Activated CD8-positive, alpha-beta memory T cell treated with anti-CD3 and anti-CD28 coated beads, Interleukin-2, amount 10 ng/mL, durations not matched to agents 7 days and 5 days (primary cell): ENCODE measurements at regions not wholly inside any gene's neighbourhood (a gene's known extent, or its start where the extent isn't known, plus 50 kb on each side); places are given as distances from the start of the nearest gene placed in this dataset.

Source experiments
- ATAC-seq: fragments of 150-1000 bp; cut with Tn5 transposase; one replicate; pipeline ENCODE4 v1.10.0; 2021; ENCODE audit warnings: moderate library complexity
- CTCF ChIA-PET: fragments of 350-600 bp; sonication (Branson Sonifier 250); formaldehyde crosslinking; loops from one replicate; lab custom pipeline; 2021; ENCODE audit warnings: antibody characterized with exemption; lab: Charles Lee
- DNase-seq: peaks from one replicate; pipeline ENCODE4 v3.0.0-alpha.2; 2020
- H3K27ac Mint-ChIP-seq: one replicate; pipeline ENCODE4 v1.8.0; 2021; ENCODE audit warnings: mild to moderate bottlenecking, mixed read lengths
- H3K27me3 Mint-ChIP-seq: one replicate; pipeline ENCODE4 v1.8.0; 2021; ENCODE audit warnings: mixed read lengths
- H3K36me3 Mint-ChIP-seq: one replicate; pipeline ENCODE4 v1.8.0; 2021; ENCODE audit warnings: mild to moderate bottlenecking, mixed read lengths
- H3K4me1 Mint-ChIP-seq: one replicate; pipeline ENCODE4 v1.8.0; 2021; ENCODE audit warnings: mixed read lengths
- H3K4me3 Mint-ChIP-seq: one replicate; pipeline ENCODE4 v1.8.0; 2021; ENCODE audit warnings: mild to moderate bottlenecking, moderate library complexity, mixed read lengths
- H3K9me3 Mint-ChIP-seq: one replicate; pipeline ENCODE4 v1.8.0; 2022; ENCODE audit warnings: low read depth, mixed read lengths

DNA sequence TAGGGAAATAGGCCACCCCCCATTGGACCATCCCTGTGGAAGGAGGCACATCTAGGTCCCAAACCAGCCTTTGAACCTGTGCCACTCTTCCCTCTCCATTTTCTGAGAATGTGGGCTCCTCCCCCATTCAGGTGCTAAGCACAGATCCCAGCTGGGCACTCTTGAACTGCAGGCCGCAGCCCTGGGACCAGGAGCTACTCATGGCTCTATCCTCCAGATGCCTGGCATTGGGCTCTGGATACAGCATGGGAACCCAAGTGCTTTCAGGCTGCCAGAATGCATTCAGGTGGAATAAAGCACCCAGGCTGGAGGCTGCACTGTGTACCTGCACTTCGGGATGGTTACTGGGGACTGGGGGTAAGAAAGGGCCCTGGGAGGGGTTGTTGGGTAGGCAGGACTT lies 1372.3 kb upstream of the SPRY2 start:
- H3K36me3 Mint-ChIP-seq: no peaks in the 10 kb centered on the region
- no peak overlapping the region for H3K27ac Mint-ChIP-seq
- no peak for ATAC-seq
- no peak for DNase-seq
- CTCF ChIA-PET: no interaction called here
- no peaks in the 10 kb centered on the region for H3K27me3 Mint-ChIP-seq
- peaks cover 16% of the 10 kb centered on the region for H3K9me3 Mint-ChIP-seq
- H3K4me3 Mint-ChIP-seq: no peak overlapping the region
- H3K4me1 Mint-ChIP-seq: no peaks in the 10 kb centered on the region

DNA sequence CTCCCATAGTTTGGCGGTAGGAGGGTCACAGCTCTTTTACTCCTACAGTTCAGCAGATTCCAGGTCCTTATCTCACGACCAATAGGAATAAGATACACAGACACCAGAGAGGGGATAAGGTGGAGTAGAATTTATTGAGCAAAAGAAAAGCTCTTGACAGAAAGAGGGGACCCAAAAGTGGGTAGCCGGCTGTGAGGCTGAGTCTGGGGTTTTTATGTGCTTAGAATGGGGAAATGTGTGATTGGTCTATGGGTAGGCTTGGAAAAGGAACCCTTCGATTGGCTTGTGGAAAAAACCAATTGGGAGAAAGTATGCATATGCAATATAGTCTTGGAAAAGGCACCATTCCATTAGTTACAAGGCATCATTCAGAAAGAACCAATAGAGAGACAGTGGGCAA lies 1356.9 kb upstream of the SPRY2 start:
- ATAC-seq: no peak
- no peak overlapping the region for H3K4me3 Mint-ChIP-seq
- CTCF ChIA-PET: no interaction called here
- H3K4me1 Mint-ChIP-seq: no peaks in the 10 kb centered on the region
- H3K27ac Mint-ChIP-seq: no peak overlapping the region
- no peaks in the 10 kb centered on the region for H3K36me3 Mint-ChIP-seq
- peaks cover 15% of the 10 kb centered on the region for H3K9me3 Mint-ChIP-seq
- no peaks in the 10 kb centered on the region for H3K27me3 Mint-ChIP-seq
- no peak for DNase-seq

GRCh38 chr13:81686877-81687276 lies 1346.0 kb upstream of the SPRY2 start:
- no peak overlapping the region for H3K27ac Mint-ChIP-seq
- ATAC-seq (no peak), DNase-seq (no peak)
- H3K4me1 Mint-ChIP-seq: no peaks in the 10 kb centered on the region
- no peak overlapping the region for H3K4me3 Mint-ChIP-seq
- H3K27me3 Mint-ChIP-seq: no peaks in the 10 kb centered on the region
- no peaks in the 10 kb centered on the region for H3K36me3 Mint-ChIP-seq
- CTCF ChIA-PET: no interaction called here
- peaks cover 8% of the 10 kb centered on the region for H3K9me3 Mint-ChIP-seq

DNA sequence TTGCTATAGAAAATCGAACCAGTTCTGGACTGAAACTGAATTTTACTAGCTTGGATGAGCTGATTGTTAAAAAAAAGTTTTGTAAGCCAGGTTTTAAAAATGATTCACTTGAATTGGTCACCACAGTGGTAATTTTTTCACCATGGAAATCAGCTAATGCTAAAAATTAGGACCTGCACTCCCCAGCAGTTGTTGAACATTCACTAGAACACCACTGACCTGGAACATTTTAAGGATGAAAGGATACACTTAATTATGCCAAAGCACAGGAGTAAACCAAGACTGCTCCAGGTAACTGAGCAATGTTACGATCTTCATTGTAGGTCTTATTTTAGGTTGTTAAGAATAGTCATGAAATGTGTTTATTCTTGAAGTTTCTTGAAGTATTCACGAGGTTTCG lies 1342.6 kb upstream of the SPRY2 start:
- Mint-ChIP-seq H3K36me3 (no peaks in the 10 kb centered on the region), H3K4me3 (no peak overlapping the region), H3K4me1 (no peaks in the 10 kb centered on the region), H3K27ac (no peak overlapping the region), H3K9me3 (peaks cover 5% of the 10 kb centered on the region), H3K27me3 (no peaks in the 10 kb centered on the region)
- ATAC-seq: no peak
- DNase-seq: no peak
- CTCF ChIA-PET: no interaction called here

DNA sequence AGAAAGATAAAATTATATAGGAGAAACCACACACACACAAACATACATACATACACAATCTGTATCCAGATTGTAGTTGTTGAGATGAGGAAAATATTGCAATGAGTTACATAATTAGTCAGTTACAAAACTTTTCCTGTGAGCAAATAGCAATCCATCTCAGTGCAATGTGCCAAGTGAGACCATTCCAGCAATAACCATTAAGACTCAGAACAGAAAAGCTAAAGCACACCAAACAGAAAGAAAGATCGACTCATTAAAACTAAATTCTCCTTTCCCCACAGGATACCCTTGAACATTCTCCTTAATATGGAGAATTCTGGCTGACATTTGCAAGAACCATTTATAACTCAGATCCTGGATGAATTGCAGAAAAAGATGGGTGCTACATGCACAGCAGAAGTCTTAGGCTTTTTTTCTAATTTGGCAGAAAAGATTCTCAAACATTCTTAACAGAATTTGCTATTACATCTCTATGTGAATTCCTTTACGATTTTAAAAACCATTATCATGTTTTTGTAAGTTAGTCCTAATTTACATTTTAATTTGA lies 1341.2 kb upstream of the SPRY2 start:
- Mint-ChIP-seq H3K4me1 (no peaks in the 10 kb centered on the region), H3K27ac (no peak overlapping the region), H3K4me3 (no peak overlapping the region), H3K36me3 (no peaks in the 10 kb centered on the region), H3K9me3 (peaks cover 4% of the 10 kb centered on the region), H3K27me3 (no peaks in the 10 kb centered on the region)
- ATAC-seq: no peak
- CTCF ChIA-PET: no interaction called here
- DNase-seq: no peak

GRCh38 chr13:81677857-81678256 lies 1336.9 kb upstream of the SPRY2 start:
- Mint-ChIP-seq H3K36me3 (no peaks in the 10 kb centered on the region), H3K27me3 (no peaks in the 10 kb centered on the region), H3K4me3 (no peak overlapping the region), H3K4me1 (no peaks in the 10 kb centered on the region), H3K27ac (no peak overlapping the region), H3K9me3 (peaks cover 2% of the 10 kb centered on the region)
- ATAC-seq (no peak), DNase-seq (no peak)
- CTCF ChIA-PET: no interaction called here

- Mint-ChIP-seq H3K4me3 (no peak overlapping the region), H3K4me1 (no peaks in the 10 kb centered on the region), H3K36me3 (no peaks in the 10 kb centered on the region), H3K27me3 (no peaks in the 10 kb centered on the region), H3K27ac (no peak overlapping the region), H3K9me3 (peaks cover 2% of the 10 kb centered on the region)
- CTCF ChIA-PET: no interaction called here
- no peak for DNase-seq
- no peak for ATAC-seq
Observed at GRCh38 chr13:81676008-81676407, 1335.1 kb upstream of the SPRY2 start.

- no peaks in the 10 kb centered on the region for H3K27me3 Mint-ChIP-seq
- no peak overlapping the region for H3K4me3 Mint-ChIP-seq
- CTCF ChIA-PET: no interaction called here
- ATAC-seq (no peak), DNase-seq (no peak)
- no peak overlapping the region for H3K27ac Mint-ChIP-seq
- no peaks in the 10 kb centered on the region for H3K36me3 Mint-ChIP-seq
- H3K4me1 Mint-ChIP-seq: no peaks in the 10 kb centered on the region
- peaks cover 2% of the 10 kb centered on the region for H3K9me3 Mint-ChIP-seq
Observed at GRCh38 chr13:81671064-81671463, 1330.1 kb upstream of the SPRY2 start.

- no peak for ATAC-seq
- H3K36me3 Mint-ChIP-seq: no peaks in the 10 kb centered on the region
Observed at GRCh38 chr13:81670048-81670447, 1329.1 kb upstream of the SPRY2 start.

DNA sequence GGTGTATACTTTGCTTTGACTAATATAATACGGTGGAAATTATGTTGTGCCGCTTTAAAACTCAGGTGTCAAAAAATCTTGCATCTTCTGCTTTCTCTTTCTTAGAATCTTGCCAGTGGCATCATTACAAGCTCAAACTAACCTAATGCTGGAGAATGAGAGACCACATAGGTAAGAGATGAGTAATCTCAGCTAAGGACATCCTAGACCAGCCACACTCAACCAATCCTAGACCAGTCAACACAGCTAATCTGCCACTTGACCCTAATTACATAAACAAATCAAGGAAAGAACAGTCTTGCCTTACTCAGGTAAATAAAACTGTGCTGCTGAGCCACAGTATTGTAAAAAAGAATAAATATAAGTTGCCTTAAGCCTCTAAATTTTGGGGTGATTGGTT lies 1323.9 kb upstream of the SPRY2 start:
- no peaks in the 10 kb centered on the region for H3K27me3 Mint-ChIP-seq
- DNase-seq (no peak), ATAC-seq (no peak)
- CTCF ChIA-PET: no interaction called here
- no peak overlapping the region for H3K4me3 Mint-ChIP-seq
- H3K36me3 Mint-ChIP-seq: no peaks in the 10 kb centered on the region
- H3K9me3 Mint-ChIP-seq: peaks cover 7% of the 10 kb centered on the region
- no peaks in the 10 kb centered on the region for H3K4me1 Mint-ChIP-seq
- H3K27ac Mint-ChIP-seq: no peak overlapping the region

More at GRCh38 chr13:81670048-81670447, 1329.1 kb upstream of the SPRY2 start:
- Mint-ChIP-seq H3K27me3 (no peaks in the 10 kb centered on the region), H3K4me1 (no peaks in the 10 kb centered on the region), H3K27ac (no peak overlapping the region), H3K4me3 (no peak overlapping the region), H3K9me3 (peaks cover 2% of the 10 kb centered on the region)
- CTCF ChIA-PET: no interaction called here
- no peak for DNase-seq

DNA sequence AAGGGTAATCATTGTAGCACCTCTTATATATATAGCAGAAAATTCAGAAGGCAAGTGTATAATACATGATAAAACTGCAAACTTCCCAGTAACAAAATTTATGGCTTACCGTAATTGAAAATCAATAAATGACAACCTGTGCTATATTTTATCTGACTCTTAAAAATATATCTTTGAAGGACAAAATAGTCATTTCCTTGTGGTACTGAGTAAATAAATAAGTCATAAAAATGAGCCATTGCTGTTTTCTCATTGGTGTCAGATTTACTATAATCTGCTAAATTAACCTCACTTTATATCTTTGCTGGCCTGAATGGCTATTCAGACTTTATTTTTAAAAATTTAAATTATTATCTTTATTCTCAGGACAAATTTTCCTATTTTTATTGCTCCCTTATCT lies 1319.1 kb upstream of the SPRY2 start:
- ATAC-seq (no peak), DNase-seq (no peak)
- H3K27ac Mint-ChIP-seq: no peak overlapping the region
- CTCF ChIA-PET: no interaction called here
- peaks cover 9% of the 10 kb centered on the region for H3K9me3 Mint-ChIP-seq
- H3K4me3 Mint-ChIP-seq: no peak overlapping the region
- H3K4me1 Mint-ChIP-seq: no peaks in the 10 kb centered on the region
- H3K36me3 Mint-ChIP-seq: no peaks in the 10 kb centered on the region
- no peaks in the 10 kb centered on the region for H3K27me3 Mint-ChIP-seq

DNA sequence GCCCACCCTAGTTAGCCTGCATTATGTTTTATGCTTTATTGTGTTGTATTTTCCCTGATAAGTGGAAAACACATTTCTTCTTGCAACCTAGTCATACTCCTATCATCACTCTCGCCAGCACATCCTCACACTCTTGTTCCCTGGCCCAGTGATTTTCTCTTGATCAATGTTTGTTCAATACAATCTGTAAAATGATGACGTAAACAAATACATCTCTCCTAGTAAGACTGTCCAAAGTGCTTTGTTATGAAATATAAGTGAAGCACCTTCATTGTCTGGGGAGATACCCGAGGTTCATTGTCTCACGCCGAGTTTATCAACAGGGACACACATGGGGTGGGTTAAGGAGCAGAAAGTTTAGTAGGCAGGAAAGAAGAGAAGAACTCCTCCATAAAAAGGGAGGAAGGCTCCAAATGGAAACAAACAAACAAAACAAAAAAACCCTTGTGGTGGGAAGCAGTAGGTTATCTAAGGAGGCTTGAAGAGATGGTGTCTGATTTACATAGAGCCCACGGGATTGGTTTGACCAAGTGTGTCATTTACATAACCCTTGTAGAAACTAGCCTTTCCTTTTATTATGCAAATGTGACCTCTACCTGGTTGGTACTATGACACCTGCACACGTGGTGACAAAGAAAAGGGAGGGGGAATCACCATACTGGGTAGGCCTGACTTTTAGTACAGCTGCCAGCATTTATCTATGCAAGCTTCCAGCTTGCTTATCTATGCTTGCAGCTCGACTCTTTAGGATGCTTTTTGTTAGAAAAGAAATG lies 1317.9 kb upstream of the SPRY2 start:
- CTCF ChIA-PET: no interaction called here

DNA sequence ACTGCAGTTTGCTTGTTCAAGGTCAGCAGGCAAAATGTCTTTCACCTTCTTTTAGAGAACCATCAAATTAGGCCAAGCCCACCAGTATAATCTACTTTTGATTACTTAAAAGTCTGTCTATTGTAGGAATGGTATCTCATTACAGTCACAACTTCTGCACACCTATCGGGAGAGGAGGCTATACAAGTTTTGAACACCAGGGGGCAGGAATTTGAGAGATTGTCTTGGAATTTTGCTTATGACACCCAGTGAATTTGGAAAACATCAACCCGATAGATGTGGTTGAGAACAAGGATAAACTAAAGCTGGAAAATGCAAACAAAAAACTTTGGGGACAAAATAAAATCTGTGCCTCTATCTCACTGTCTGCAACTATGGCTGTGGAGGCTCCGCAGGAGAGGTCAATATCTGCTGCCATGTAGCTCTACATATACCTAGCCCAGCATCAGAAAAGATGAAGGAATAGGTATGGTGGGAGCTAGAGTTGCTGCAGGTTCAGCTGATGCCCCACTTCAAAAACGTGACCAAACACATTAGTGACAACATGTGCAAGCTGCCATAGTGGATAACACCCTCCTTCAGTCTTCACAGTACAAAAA lies 1299.2 kb upstream of the SPRY2 start:
- Mint-ChIP-seq H3K4me3 (no peak overlapping the region), H3K27me3 (no peaks in the 10 kb centered on the region), H3K9me3 (peaks cover 8% of the 10 kb centered on the region), H3K27ac (no peak overlapping the region), H3K4me1 (no peaks in the 10 kb centered on the region), H3K36me3 (no peaks in the 10 kb centered on the region)
- no peak for ATAC-seq
- CTCF ChIA-PET: no interaction called here
- no peak for DNase-seq

More for the DNA sequence above, 1317.9 kb upstream of the SPRY2 start:
- Mint-ChIP-seq H3K4me1 (no peaks in the 10 kb centered on the region), H3K36me3 (no peaks in the 10 kb centered on the region), H3K9me3 (peaks cover 9% of the 10 kb centered on the region), H3K27me3 (no peaks in the 10 kb centered on the region), H3K27ac (no peak overlapping the region), H3K4me3 (no peak overlapping the region)
- no peak for ATAC-seq
- no peak for DNase-seq

DNA sequence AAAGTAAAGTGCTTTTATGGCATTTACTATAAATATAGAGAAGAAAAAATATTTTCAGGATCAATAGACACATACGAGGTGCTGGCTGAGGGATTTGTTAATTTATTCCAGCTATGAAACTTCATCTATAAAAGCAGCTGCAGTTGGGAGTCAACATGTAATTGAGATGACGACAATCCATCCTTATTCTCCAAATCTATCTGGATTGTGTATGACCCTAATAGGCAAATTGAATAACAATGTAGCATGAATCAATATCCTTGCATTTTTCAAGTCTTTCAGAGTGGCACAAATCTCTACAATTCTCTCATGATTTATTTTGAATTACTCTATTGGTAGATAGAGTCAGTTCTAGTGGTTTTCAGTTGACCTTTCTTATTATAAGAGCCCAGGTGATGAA lies 1296.5 kb upstream of the SPRY2 start:
- H3K36me3 Mint-ChIP-seq: no peaks in the 10 kb centered on the region
- peaks cover 4% of the 10 kb centered on the region for H3K9me3 Mint-ChIP-seq

More for the DNA sequence above, 1296.5 kb upstream of the SPRY2 start:
- no peaks in the 10 kb centered on the region for H3K27me3 Mint-ChIP-seq
- no peak overlapping the region for H3K27ac Mint-ChIP-seq
- no peak for DNase-seq
- no peaks in the 10 kb centered on the region for H3K4me1 Mint-ChIP-seq
- CTCF ChIA-PET: no interaction called here
- ATAC-seq: no peak
- no peak overlapping the region for H3K4me3 Mint-ChIP-seq
